GM12891 (cell line): ENCODE measurements at regions not wholly inside any gene's neighbourhood (a gene's known extent, or its start where the extent isn't known, plus 50 kb on each side); places are given as distances from the start of the nearest gene placed in this dataset.

ENCODE experiments used
- POLR2A ChIP-seq: IDR thresholded peaks from 2 replicates; pipeline ENCODE4 v1.6.1; 2011; ENCODE audit warnings: low read depth, low read length, control low read depth
- TAF1 ChIP-seq: IDR thresholded peaks from 2 replicates; pipeline ENCODE4 v1.6.1; 2011; ENCODE audit warnings: low read depth, low read length, control low read depth

- TF ChIP-seq TAF1 = no peak
- TF ChIP-seq POLR2A = no peak
These were observed 312.8 kb upstream of the CTNND2 start for GRCh38 chr5:12217039-12217438.
